ENCODE measurements at regions not wholly inside any gene's neighbourhood (a gene's known extent, or its start where the extent isn't known, plus 50 kb on each side); places are given as distances from the start of the nearest gene placed in this dataset.
A peak's percentile ranks its signal among the peaks of the same experiment; 100 is the strongest.

DNA sequence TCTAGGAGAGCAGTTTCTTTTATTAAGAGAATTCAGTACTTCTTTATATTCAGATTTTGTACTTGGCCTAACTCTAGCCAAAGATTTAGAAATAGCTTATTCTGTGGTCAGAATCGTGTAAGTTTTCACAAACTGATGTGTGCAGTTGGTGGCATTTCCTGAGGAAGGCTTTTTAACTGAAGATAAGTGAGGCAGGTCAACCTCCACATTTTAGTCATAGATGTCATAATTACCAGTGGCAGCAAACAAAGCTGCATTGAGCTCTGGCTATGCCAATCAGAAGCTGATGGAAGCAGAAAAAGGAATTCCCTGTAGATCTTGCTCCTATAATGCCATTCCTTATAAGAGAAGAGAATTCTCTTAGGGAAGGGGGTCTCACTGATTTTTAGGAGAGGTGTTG lies 141.3 kb upstream of the SP8 start:
- Histone ChIP-seq H3K4me3 (ENCODE audit: low read length, poor library complexity, severe bottlenecking) (peak overlapping the region; percentile 28), H4K20me1 (ENCODE audit: insufficient read depth, low read length, poor library complexity, severe bottlenecking) (no peaks in the 10 kb centered on the region), H3F3A (ENCODE audit: low read depth) (peaks cover 5% of the 10 kb centered on the region), H3K9ac (ENCODE audit: low read depth, low read length, poor library complexity, severe bottlenecking) (peak overlapping the region; percentile 49), H3K9me2 (replicated peaks; ENCODE audit: low read depth, low read length) (no peaks in the 10 kb centered on the region), H3K9me3 (ENCODE audit: insufficient read depth, low read depth, low read length) (no peaks in the 10 kb centered on the region; the same call in 1 of the 2 replicates), H3K4me2 (ENCODE audit: low read depth, low read length, poor library complexity, severe bottlenecking) (peak overlapping the region; percentile 70), H3K36me3 (ENCODE audit: insufficient read depth, low read length) (no peaks in the 10 kb centered on the region), H3K27me3 (ENCODE audit: insufficient read depth, low read length, poor library complexity, severe bottlenecking) (no peaks in the 10 kb centered on the region), H2AFZ (ENCODE audit: low read length) (no peak overlapping the region), H3K4me1 (ENCODE audit: insufficient read depth, low read length, poor library complexity, severe bottlenecking) (peaks cover 21% of the 10 kb centered on the region), H3K79me2 (ENCODE audit: insufficient read depth, low read length) (no peaks in the 10 kb centered on the region)
- TF ChIP-seq EZH2phosphoT487 (IDR thresholded peaks at IDR 0.05; ENCODE audit: borderline replicate concordance): no peak
- no peak for TF ChIP-seq CTCF (conservative IDR thresholded peaks at IDR 0.05; ENCODE audit: low read length)

GRCh38 chr7:20929199-20929598 lies 142.5 kb upstream of the SP8 start:
- H3K4me1 ChIP-seq (ENCODE audit: insufficient read depth, low read length, poor library complexity, severe bottlenecking): peaks cover 21% of the 10 kb centered on the region
- no peaks in the 10 kb centered on the region for H3K9me2 ChIP-seq (replicated peaks; ENCODE audit: low read depth, low read length)
- peaks cover 5% of the 10 kb centered on the region for H3F3A ChIP-seq (ENCODE audit: low read depth)
- peak overlapping the region; percentile 70 for H3K4me2 ChIP-seq (ENCODE audit: low read depth, low read length, poor library complexity, severe bottlenecking)
- no peak overlapping the region for H3K9ac ChIP-seq (ENCODE audit: low read depth, low read length, poor library complexity, severe bottlenecking)
- no peaks in the 10 kb centered on the region for H4K20me1 ChIP-seq (ENCODE audit: insufficient read depth, low read length, poor library complexity, severe bottlenecking)
- no peaks in the 10 kb centered on the region for H3K79me2 ChIP-seq (ENCODE audit: insufficient read depth, low read length)
- H3K27me3 ChIP-seq (ENCODE audit: insufficient read depth, low read length, poor library complexity, severe bottlenecking): no peaks in the 10 kb centered on the region
- H2AFZ ChIP-seq (ENCODE audit: low read length): no peak overlapping the region
- TF ChIP-seq EZH2phosphoT487 (IDR thresholded peaks at IDR 0.05; ENCODE audit: borderline replicate concordance) (no peak), CTCF (conservative IDR thresholded peaks at IDR 0.05; ENCODE audit: low read length) (no peak)
- H3K36me3 ChIP-seq (ENCODE audit: insufficient read depth, low read length): no peaks in the 10 kb centered on the region
- no peaks in the 10 kb centered on the region; the same call in 1 of the 2 replicates for H3K9me3 ChIP-seq (ENCODE audit: insufficient read depth, low read depth, low read length)
- no peak overlapping the region for H3K4me3 ChIP-seq (ENCODE audit: low read length, poor library complexity, severe bottlenecking)

GRCh38 chr7:20931739-20932138 lies 145.1 kb upstream of the SP8 start:
- peaks cover 21% of the 10 kb centered on the region for H3K4me1 ChIP-seq (ENCODE audit: insufficient read depth, low read length, poor library complexity, severe bottlenecking)
- no peak overlapping the region for H3K4me2 ChIP-seq (ENCODE audit: low read depth, low read length, poor library complexity, severe bottlenecking)
- no peaks in the 10 kb centered on the region for H3K36me3 ChIP-seq (ENCODE audit: insufficient read depth, low read length)
- H3K9me2 ChIP-seq (replicated peaks; ENCODE audit: low read depth, low read length): no peaks in the 10 kb centered on the region
- no peaks in the 10 kb centered on the region for H3K9me3 ChIP-seq (ENCODE audit: insufficient read depth, low read depth, low read length)
- peaks cover 5% of the 10 kb centered on the region for H3F3A ChIP-seq (ENCODE audit: low read depth)
- H4K20me1 ChIP-seq (ENCODE audit: insufficient read depth, low read length, poor library complexity, severe bottlenecking): no peaks in the 10 kb centered on the region
- TF ChIP-seq EZH2phosphoT487 (IDR thresholded peaks at IDR 0.05; ENCODE audit: borderline replicate concordance) (no peak), CTCF (conservative IDR thresholded peaks at IDR 0.05; ENCODE audit: low read length) (no peak)
- no peaks in the 10 kb centered on the region for H3K79me2 ChIP-seq (ENCODE audit: insufficient read depth, low read length)
- H3K27me3 ChIP-seq (ENCODE audit: insufficient read depth, low read length, poor library complexity, severe bottlenecking): no peaks in the 10 kb centered on the region
- H2AFZ ChIP-seq (ENCODE audit: low read length): no peak overlapping the region
- H3K4me3 ChIP-seq (ENCODE audit: low read length, poor library complexity, severe bottlenecking): no peak overlapping the region
- H3K9ac ChIP-seq (ENCODE audit: low read depth, low read length, poor library complexity, severe bottlenecking): no peak overlapping the region
